ENCODE measurements at regions not wholly inside any gene's neighbourhood (a gene's known extent, or its start where the extent isn't known, plus 50 kb on each side); places are given as distances from the start of the nearest gene placed in this dataset.
A peak's percentile ranks its signal among the peaks of the same experiment; 100 is the strongest.

GRCh38 chr10:43879162-43879561 lies 230.5 kb upstream of the ZNF32 start:
- Histone ChIP-seq H3K4me1 (replicated peaks) (no peaks in the 10 kb centered on the region), H3K9me3 (no peaks in the 10 kb centered on the region), H3K36me3 (no peaks in the 10 kb centered on the region), H3K27ac (no peak overlapping the region), H3K4me3 (no peak overlapping the region), H3K27me3 (replicated peaks; ENCODE audit: insufficient read depth) (no peaks in the 10 kb centered on the region)
- intact Hi-C loops (cut with DNase I) = no loop called here
- WGBS = 95% methylated on average over 7 of the region's 7 CpGs
- no peak for DNase-seq (ENCODE audit: low spot score)
- TF ChIP-seq CTCF (IDR thresholded peaks at IDR 0.05) (no peak), POLR2AphosphoS5 (IDR thresholded peaks at IDR 0.05) (no peak), POLR2A (IDR thresholded peaks at IDR 0.05) (no peak)

GRCh38 chr10:43878386-43878785 lies 229.7 kb upstream of the ZNF32 start:
- Histone ChIP-seq H3K27ac (no peak overlapping the region), H3K27me3 (replicated peaks; ENCODE audit: insufficient read depth) (no peaks in the 10 kb centered on the region), H3K4me1 (replicated peaks) (no peaks in the 10 kb centered on the region), H3K4me3 (no peak overlapping the region), H3K36me3 (no peaks in the 10 kb centered on the region), H3K9me3 (no peaks in the 10 kb centered on the region)
- TF ChIP-seq POLR2AphosphoS5 (IDR thresholded peaks at IDR 0.05) (no peak), CTCF (IDR thresholded peaks at IDR 0.05) (no peak), POLR2A (IDR thresholded peaks at IDR 0.05) (no peak)
- intact Hi-C loops (cut with DNase I) = no loop called here
- WGBS = 51% methylated on average over 10 of the region's 10 CpGs
- no peak for DNase-seq (ENCODE audit: low spot score)

DNA sequence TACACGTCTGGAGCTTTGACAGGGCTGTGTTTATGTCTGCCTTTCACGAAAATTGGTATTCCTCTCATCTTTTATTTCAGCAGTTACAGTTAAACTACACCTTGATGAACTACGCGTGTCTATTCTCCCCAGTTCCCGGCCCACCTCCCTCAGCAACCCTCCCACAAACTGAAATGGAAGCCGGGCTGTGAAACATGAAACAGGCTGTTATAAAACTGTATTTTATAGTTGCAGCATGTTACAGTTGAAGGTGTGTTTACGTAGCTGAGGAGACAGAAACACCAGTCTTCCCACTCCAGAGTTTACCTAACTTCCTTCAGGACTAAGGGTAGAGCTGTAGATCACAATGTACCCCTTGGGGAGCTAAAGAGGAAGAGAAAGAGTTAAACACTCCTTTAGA lies 228.3 kb upstream of the ZNF32 start:
- Histone ChIP-seq H3K4me3 (no peak overlapping the region), H3K27me3 (replicated peaks; ENCODE audit: insufficient read depth) (no peaks in the 10 kb centered on the region), H3K4me1 (replicated peaks) (no peaks in the 10 kb centered on the region), H3K36me3 (no peaks in the 10 kb centered on the region), H3K27ac (no peak overlapping the region), H3K9me3 (no peaks in the 10 kb centered on the region)
- intact Hi-C loops (cut with DNase I) = no loop called here
- peak; percentile 45 for TF ChIP-seq POLR2AphosphoS5 (IDR thresholded peaks at IDR 0.05)
- TF ChIP-seq POLR2A (IDR thresholded peaks at IDR 0.05) = no peak
- TF ChIP-seq CTCF (IDR thresholded peaks at IDR 0.05) = no peak
- DNase-seq (ENCODE audit: low spot score) = no peak
- 46% methylated on average over 7 of the region's 7 CpGs for WGBS

- no peaks in the 10 kb centered on the region for H3K9me3 ChIP-seq
- no peak for DNase-seq (ENCODE audit: low spot score)
- TF ChIP-seq POLR2AphosphoS5 (IDR thresholded peaks at IDR 0.05) = no peak
- TF ChIP-seq CTCF (IDR thresholded peaks at IDR 0.05) = no peak
- TF ChIP-seq POLR2A (IDR thresholded peaks at IDR 0.05) = no peak
- no peaks in the 10 kb centered on the region for H3K36me3 ChIP-seq
- 75% methylated on average over 10 of the region's 10 CpGs for WGBS
- no peaks in the 10 kb centered on the region for H3K27me3 ChIP-seq (replicated peaks; ENCODE audit: insufficient read depth)
- no peak overlapping the region for H3K27ac ChIP-seq
- no peak overlapping the region for H3K4me3 ChIP-seq
- intact Hi-C loops (cut with DNase I) = no loop called here
- H3K4me1 ChIP-seq (replicated peaks) = no peaks in the 10 kb centered on the region
Observed at GRCh38 chr10:43874984-43875383, 226.3 kb upstream of the ZNF32 start.

DNA sequence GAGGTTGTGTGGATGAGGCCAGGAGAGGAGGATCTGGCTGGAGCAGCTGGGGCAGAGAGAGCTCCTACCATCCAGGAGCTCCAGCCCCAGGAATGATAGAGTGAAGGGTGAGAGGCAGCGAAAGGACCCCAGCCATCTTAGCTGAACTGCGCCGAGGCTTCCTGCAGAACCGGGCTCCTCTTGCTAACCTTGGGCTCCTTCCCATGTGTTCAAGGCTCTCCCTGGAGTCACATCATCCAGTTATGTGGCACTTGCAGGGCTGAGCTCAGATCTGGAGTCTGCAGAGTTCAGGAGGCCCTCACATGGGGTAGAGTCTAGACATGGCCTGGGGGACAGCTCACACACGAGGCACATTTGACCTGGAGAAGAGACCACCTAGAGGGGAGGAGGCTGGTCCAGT lies 225.0 kb upstream of the ZNF32 start:
- Histone ChIP-seq H3K27ac (no peak overlapping the region), H3K9me3 (no peaks in the 10 kb centered on the region), H3K36me3 (no peaks in the 10 kb centered on the region), H3K4me3 (no peak overlapping the region), H3K27me3 (replicated peaks; ENCODE audit: insufficient read depth) (no peaks in the 10 kb centered on the region), H3K4me1 (replicated peaks) (no peaks in the 10 kb centered on the region)
- DNase-seq (ENCODE audit: low spot score) = no peak
- no peak for TF ChIP-seq POLR2AphosphoS5 (IDR thresholded peaks at IDR 0.05)
- 95% methylated on average over 5 of the region's 5 CpGs for WGBS
- intact Hi-C loops (cut with DNase I) = no loop called here
